ENCODE measurements at regions not wholly inside any gene's neighbourhood (a gene's known extent, or its start where the extent isn't known, plus 50 kb on each side); places are given as distances from the start of the nearest gene placed in this dataset.
A peak's percentile ranks its signal among the peaks of the same experiment; 100 is the strongest.

GRCh38 chr10:63716016-63716580 lies 194.9 kb downstream of the REEP3 start:
- Mint-ChIP-seq H3K4me1 (peaks cover 10 to 12% of the 10 kb centered on the region in 2 donors), H3K4me3 (no peak overlapping the region), H3K36me3 (no peaks in the 10 kb centered on the region), H3K9me3 (no peaks in the 10 kb centered on the region), H3K27ac (no peak overlapping the region), H3K27me3 (ENCODE audit: low read depth in 3 of 3) (peaks cover 0 to 7% (median 0%) of the 10 kb centered on the region in 3 donors)
- no peak for DNase-seq

GRCh38 chr10:63717027-63717715 lies 196.0 kb downstream of the REEP3 start:
- Mint-ChIP-seq H3K27me3 (ENCODE audit: low read depth in 3 of 3) (peaks cover 0 to 9% (median 0%) of the 10 kb centered on the region in 3 donors), H3K4me1 (peaks cover 10 to 14% of the 10 kb centered on the region in 2 donors)

DNA sequence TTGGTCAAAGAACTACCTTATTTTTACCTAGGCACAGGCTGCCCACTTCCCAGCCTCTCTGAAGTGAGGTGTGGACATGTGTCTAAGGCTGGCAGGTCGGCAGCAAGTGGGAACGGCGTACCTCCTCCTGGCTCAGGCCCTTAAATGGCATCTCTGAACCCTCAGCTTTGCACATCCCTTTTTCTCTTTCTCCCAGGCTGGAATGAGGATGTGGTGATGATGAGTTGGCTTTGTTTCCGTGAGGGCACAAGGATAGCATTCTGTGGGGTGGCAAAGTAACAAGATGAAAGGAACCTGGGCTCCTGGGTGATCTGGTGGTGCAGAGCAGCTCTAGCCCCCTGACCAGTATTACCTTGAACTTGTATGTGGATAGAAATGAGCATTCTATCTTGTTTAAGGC lies 196.8 kb downstream of the REEP3 start:
- peaks cover 10 to 14% of the 10 kb centered on the region in 2 donors for H3K4me1 Mint-ChIP-seq
- no peaks in the 10 kb centered on the region for H3K36me3 Mint-ChIP-seq
- no peaks in the 10 kb centered on the region for H3K9me3 Mint-ChIP-seq
- no peak overlapping the region for H3K27ac Mint-ChIP-seq
- no peak for DNase-seq
- H3K27me3 Mint-ChIP-seq (ENCODE audit: low read depth in 3 of 3): peaks cover 0 to 11% (median 3%) of the 10 kb centered on the region in 3 donors
- no peak overlapping the region for H3K4me3 Mint-ChIP-seq

More at GRCh38 chr10:63717027-63717715, 196.0 kb downstream of the REEP3 start:
- no peak for DNase-seq
- H3K36me3 Mint-ChIP-seq: no peaks in the 10 kb centered on the region
- no peak overlapping the region for H3K4me3 Mint-ChIP-seq
- H3K9me3 Mint-ChIP-seq: no peaks in the 10 kb centered on the region
- H3K27ac Mint-ChIP-seq: no peak overlapping the region

GRCh38 chr10:63718421-63718820 lies 197.2 kb downstream of the REEP3 start:
- Mint-ChIP-seq H3K9me3 (no peaks in the 10 kb centered on the region), H3K4me3 (no peak overlapping the region), H3K4me1 (peaks cover 10 to 14% of the 10 kb centered on the region in 2 donors), H3K27me3 (ENCODE audit: low read depth in 3 of 3) (peaks cover 0 to 11% (median 3%) of the 10 kb centered on the region in 3 donors), H3K36me3 (no peaks in the 10 kb centered on the region), H3K27ac (peak overlapping the region in 1 of 6 donors; percentile 18)
- DNase-seq: no peak

DNA sequence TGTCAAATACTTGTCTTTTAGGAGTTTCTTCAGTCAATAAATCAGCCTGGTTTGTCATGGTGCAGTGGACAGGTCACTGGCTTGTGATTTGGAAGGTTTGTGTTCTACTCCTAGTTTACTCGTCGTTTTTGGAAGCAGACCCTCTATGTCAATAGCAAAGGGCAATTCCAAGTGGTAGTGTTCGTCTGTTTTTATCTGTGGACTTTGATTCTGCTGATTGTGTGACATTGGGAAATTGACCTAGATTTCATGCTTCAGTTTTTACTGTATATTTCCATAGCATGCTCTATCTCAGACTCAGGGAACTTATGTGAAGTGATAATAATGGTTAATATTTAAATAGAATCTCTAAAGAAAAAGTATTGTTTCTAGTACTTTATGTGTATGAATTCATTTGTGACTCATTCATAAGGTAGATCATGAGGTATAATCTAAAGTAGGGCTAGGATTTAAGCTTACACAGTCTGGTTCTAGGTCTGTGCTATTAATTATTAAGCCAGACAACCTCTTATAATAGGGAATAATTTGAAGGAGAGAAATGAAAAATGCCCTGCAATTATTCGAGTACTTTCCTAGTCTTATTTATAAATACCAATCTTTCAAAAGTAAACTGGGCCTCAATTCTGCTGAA lies 198.1 kb downstream of the REEP3 start:
- peaks cover 10 to 14% of the 10 kb centered on the region in 2 donors for H3K4me1 Mint-ChIP-seq
- no peak overlapping the region for H3K4me3 Mint-ChIP-seq
- H3K36me3 Mint-ChIP-seq: no peaks in the 10 kb centered on the region
- H3K27me3 Mint-ChIP-seq (ENCODE audit: low read depth in 3 of 3): peaks cover 0 to 9% (median 3%) of the 10 kb centered on the region in 3 donors
- H3K27ac Mint-ChIP-seq: no peak overlapping the region
- no peaks in the 10 kb centered on the region for H3K9me3 Mint-ChIP-seq
- no peak for DNase-seq

GRCh38 chr10:63720072-63720537 lies 198.9 kb downstream of the REEP3 start:
- peak; percentile 41 to 51 (median 46) for DNase-seq
- no peak overlapping the region for H3K27ac Mint-ChIP-seq
- no peaks in the 10 kb centered on the region for H3K9me3 Mint-ChIP-seq
- peak overlapping the region in 2 of 5 donors; percentile 12 to 39 for H3K4me3 Mint-ChIP-seq
- H3K4me1 Mint-ChIP-seq: peaks cover 10 to 14% of the 10 kb centered on the region in 2 donors
- H3K36me3 Mint-ChIP-seq: no peaks in the 10 kb centered on the region
- H3K27me3 Mint-ChIP-seq (ENCODE audit: low read depth in 3 of 3): peaks cover 0 to 9% (median 3%) of the 10 kb centered on the region in 3 donors

GRCh38 chr10:63720676-63721075 lies 199.5 kb downstream of the REEP3 start:
- H3K27me3 Mint-ChIP-seq (ENCODE audit: low read depth in 3 of 3): peaks cover 2 to 12% (median 3%) of the 10 kb centered on the region in 3 donors
- DNase-seq: peak in 2 of 3 donors; percentile 9 to 22
- no peaks in the 10 kb centered on the region for H3K36me3 Mint-ChIP-seq
- H3K4me3 Mint-ChIP-seq: no peak overlapping the region
- peaks cover 10 to 14% of the 10 kb centered on the region in 2 donors for H3K4me1 Mint-ChIP-seq
- no peaks in the 10 kb centered on the region for H3K9me3 Mint-ChIP-seq
- peak overlapping the region in 3 of 6 donors; percentile 17 to 70 (median 23) for H3K27ac Mint-ChIP-seq

DNA sequence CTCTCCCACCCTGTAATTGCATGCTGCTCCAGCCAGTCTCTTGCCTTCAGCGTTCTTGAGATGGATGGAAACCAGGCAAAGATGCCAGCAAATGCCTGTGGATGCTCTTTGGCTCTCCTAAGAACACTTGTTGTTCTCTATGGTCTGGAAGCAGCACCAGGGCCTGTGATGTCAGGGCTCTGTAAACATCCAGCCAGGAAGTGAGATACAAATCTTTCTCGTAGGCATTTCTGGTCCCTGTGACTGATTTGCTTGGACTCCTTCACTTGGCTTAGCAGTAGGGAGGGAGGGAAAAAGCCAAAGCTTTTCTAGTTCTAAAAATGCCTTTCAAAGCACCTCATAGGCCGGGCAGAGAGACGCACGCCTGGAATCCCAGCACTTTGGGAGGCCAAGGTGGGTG lies 201.3 kb downstream of the REEP3 start:
- DNase-seq: no peak
- no peak overlapping the region for H3K4me3 Mint-ChIP-seq
- no peaks in the 10 kb centered on the region for H3K9me3 Mint-ChIP-seq
- peaks cover 3 to 13% (median 7%) of the 10 kb centered on the region in 3 donors for H3K27me3 Mint-ChIP-seq (ENCODE audit: low read depth in 3 of 3)
- H3K27ac Mint-ChIP-seq: no peak overlapping the region
- peaks cover 10 to 14% of the 10 kb centered on the region in 2 donors for H3K4me1 Mint-ChIP-seq
- no peaks in the 10 kb centered on the region for H3K36me3 Mint-ChIP-seq

DNA sequence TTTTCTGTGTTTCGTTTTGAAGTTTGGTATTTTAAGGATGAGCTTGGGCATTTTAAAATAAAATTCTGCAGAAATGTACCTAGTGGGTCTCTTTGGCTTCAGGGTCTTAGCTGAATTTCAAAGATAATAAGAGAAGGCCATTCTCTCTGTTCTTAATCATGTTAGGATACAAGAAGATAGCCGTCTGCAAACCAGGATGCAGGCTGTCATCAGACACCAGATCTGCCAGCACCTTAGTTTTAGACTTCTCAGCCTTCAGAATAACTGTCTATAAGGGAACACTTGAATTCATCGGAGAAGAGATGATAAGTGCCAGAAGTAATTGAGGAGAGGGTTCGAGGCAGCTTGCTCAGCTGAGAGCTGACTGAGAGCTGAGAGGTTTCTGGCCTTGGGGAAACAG lies 202.1 kb downstream of the REEP3 start:
- H3K27me3 Mint-ChIP-seq (ENCODE audit: low read depth in 3 of 3): peaks cover 6 to 12% (median 7%) of the 10 kb centered on the region in 3 donors

DNA sequence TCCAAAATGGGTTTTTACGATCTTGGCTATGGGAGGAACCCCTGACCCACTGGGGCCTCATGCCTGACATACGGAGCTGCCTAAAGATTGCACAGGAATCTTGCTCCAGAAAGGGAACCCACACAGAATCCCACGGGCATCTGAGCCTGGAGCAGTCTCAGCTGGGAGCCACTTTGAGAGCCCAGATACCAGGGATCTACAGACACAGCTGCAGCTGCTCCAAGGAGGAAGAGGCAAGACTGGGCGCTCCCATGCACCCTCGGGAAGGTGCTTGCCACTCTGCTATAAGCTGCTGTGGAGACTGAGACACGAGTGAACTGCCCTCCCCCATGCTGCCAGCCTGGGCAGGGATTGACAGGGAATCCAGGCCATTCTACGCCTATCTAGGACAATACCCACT lies 202.5 kb downstream of the REEP3 start:
- Mint-ChIP-seq H3K4me1 (peaks cover 10 to 14% of the 10 kb centered on the region in 2 donors), H3K4me3 (no peak overlapping the region), H3K36me3 (no peaks in the 10 kb centered on the region), H3K27ac (no peak overlapping the region), H3K9me3 (no peaks in the 10 kb centered on the region), H3K27me3 (ENCODE audit: low read depth in 3 of 3) (peaks cover 7 to 14% (median 8%) of the 10 kb centered on the region in 3 donors)
- no peak for DNase-seq

More for the DNA sequence above, 202.1 kb downstream of the REEP3 start:
- Mint-ChIP-seq H3K36me3 (no peaks in the 10 kb centered on the region), H3K4me1 (peaks cover 10 to 14% of the 10 kb centered on the region in 2 donors), H3K9me3 (no peaks in the 10 kb centered on the region), H3K27ac (no peak overlapping the region), H3K4me3 (no peak overlapping the region)
- no peak for DNase-seq

DNA sequence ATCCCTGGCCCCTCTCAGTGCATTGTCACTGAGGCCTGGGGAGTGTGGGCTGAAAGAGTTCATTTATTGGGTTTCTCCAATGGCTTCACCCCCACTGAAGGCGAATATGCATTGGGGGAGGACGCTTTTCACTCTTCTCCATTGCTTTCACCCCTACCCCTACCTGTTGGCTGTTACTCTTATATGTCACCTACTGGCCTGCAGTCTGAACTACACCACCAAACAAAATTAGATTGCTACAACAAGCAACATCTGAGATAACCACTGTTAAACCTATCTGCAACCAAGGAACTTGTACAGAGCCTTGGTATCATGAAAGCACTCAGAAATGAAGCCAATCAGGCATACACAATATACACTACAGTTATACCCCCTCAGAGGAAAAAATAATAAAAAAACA lies 203.7 kb downstream of the REEP3 start:
- Mint-ChIP-seq H3K9me3 (no peaks in the 10 kb centered on the region), H3K27ac (no peak overlapping the region), H3K4me3 (no peak overlapping the region), H3K27me3 (ENCODE audit: low read depth in 3 of 3) (peaks cover 8 to 16% (median 14%) of the 10 kb centered on the region in 3 donors), H3K4me1 (peaks cover 10 to 14% of the 10 kb centered on the region in 2 donors), H3K36me3 (no peaks in the 10 kb centered on the region)
- DNase-seq: no peak

GRCh38 chr10:63726867-63727266 lies 205.7 kb downstream of the REEP3 start:
- Mint-ChIP-seq H3K4me1 (no peaks in the 10 kb centered on the region), H3K36me3 (no peaks in the 10 kb centered on the region), H3K9me3 (no peaks in the 10 kb centered on the region), H3K27ac (no peak overlapping the region), H3K4me3 (no peak overlapping the region), H3K27me3 (ENCODE audit: low read depth in 3 of 3) (peaks cover 8 to 15% (median 14%) of the 10 kb centered on the region in 3 donors)
- DNase-seq: no peak

DNA sequence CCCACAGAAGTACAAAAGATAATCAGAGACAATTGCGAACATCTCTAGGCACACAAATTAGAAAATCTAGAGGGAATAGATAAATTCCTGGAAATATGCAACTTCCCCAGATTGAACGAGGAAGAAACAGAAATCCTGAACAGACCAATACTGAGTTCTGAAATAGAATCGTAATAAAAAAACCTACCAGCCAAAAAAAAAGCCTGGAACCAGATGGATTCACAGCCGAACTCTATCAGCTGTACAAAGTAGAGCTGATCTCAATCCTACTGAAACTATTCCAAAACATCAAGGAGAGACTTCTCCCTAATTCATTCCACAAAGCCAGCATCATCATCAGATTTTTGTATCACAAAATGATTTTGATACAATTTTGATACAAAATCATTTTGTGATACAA lies 206.4 kb downstream of the REEP3 start:
- Mint-ChIP-seq H3K4me3 (no peak overlapping the region), H3K4me1 (no peaks in the 10 kb centered on the region), H3K27ac (no peak overlapping the region), H3K36me3 (no peaks in the 10 kb centered on the region), H3K9me3 (no peaks in the 10 kb centered on the region), H3K27me3 (ENCODE audit: low read depth in 3 of 3) (peaks cover 10 to 13% (median 12%) of the 10 kb centered on the region in 3 donors)
- no peak for DNase-seq

- H3K4me1 Mint-ChIP-seq: peaks cover 0 to 1% of the 10 kb centered on the region in 2 donors
- H3K9me3 Mint-ChIP-seq: no peaks in the 10 kb centered on the region
- H3K36me3 Mint-ChIP-seq: no peaks in the 10 kb centered on the region
- peaks cover 0 to 4% (median 3%) of the 10 kb centered on the region in 3 donors for H3K27me3 Mint-ChIP-seq (ENCODE audit: low read depth in 3 of 3)
- no peak overlapping the region for H3K27ac Mint-ChIP-seq
- DNase-seq: no peak
- no peak overlapping the region for H3K4me3 Mint-ChIP-seq
These were observed 214.1 kb downstream of the REEP3 start for GRCh38 chr10:63735305-63735704.

Data from immature natural killer cell (primary cell).